GM21737 (cell line): ENCODE measurements at regions not wholly inside any gene's neighbourhood (a gene's known extent, or its start where the extent isn't known, plus 50 kb on each side); places are given as distances from the start of the nearest gene placed in this dataset.
"Not testable (repeated sequence)": the region's sequence is repeated elsewhere in the genome, so short reads cannot be mapped to it uniquely, and the experiment has no call there.

Experiments used
- ATAC-seq: cut with Tn5 transposase; IDR thresholded peaks from one replicate; pipeline ENCODE4 v1.9.1; 2021; ENCODE audit warnings: mild to moderate bottlenecking, moderate library complexity; ENCODE audit not compliant: unreplicated experiment

DNA sequence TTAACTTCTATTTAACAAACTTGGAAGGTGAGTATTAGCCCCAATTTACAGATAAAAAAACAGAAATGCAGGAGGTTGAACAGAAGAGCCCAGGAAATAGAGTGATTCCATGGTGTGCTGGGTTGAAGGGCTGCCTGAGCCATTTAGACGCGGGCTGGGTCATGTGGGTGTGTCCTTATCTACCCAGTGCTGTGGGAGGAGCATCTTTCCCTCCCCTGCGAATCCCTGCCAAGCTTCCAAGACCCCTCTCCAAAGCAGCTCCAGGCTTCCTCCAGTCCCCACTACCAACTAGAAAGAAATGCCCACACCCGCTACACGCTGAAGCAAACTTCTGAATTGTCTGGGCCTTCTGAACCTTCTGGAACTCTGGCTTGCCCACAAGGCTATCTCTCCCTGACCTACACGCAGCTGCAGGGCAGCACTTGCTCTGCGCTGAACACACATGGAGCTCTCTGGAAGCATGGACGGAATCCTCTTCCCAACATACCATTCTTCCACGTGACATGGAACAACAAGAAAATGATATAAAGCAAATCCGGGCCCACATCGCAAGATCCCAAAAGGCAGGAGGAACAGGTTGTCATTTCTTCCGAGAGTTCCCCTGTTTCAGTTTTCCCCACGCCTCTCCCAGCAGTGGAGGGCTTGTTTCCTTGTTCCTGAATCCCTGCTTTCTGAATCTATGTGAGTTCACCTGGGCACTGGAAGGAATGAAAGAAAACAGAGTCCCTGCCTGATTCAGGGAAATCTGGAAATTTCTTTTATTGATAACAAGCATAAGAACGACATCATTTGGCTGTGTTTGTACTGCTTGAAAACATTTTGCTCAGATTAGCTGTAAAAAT, 562.7 kb upstream of the ID2 start:
- ATAC-seq = no peak

DNA sequence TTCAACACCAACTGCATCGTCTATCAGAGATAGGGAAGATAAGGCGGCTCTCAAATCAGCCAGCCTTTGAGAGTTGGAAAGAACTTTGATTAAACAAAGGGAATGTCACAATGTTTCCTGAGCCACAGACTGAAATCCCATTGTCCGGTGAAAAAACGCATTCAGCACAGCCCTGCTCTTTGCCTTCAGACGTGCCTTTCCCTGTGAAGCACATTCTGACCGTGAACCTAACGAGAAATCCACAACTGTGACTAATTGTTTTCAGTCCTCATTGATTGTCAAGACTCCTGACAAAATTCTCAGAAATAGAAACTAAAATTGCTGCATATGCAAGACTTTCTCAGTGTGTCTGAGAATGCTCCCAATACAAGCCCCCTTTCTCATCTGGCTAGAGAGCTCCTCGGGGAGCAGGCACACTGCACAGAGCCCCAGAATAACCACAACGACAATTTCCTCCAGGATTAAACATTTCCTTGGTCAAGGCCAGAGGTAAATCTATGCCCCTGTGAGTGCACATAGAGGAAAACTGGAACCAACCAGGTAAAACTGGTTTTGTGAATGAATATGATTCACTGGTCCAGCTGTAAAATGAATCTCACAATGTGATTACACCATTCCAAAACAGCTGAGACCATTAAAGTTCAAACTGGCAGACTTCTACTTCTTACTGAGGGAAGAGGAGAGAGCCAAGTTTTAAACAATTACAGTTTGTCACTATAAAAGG, 561.9 kb upstream of the ID2 start:
- ATAC-seq = no peak

DNA sequence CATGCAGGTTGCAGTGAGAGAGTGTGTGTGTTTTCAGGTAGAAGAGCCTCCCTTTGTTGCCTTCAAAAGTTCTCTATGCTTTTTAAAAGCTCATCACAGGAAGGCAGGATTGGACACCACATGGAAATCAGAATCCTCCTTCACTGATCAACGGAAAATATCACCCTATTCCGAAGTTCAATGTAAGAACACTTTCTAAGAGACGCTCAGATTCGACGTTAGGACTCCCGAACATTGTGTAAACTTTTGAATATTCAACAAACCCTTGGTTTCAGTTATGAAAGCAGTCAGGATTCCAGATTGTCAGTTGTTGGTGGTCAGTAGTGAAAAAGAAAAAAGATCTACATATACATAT, 561.4 kb upstream of the ID2 start:
- no peak for ATAC-seq

DNA sequence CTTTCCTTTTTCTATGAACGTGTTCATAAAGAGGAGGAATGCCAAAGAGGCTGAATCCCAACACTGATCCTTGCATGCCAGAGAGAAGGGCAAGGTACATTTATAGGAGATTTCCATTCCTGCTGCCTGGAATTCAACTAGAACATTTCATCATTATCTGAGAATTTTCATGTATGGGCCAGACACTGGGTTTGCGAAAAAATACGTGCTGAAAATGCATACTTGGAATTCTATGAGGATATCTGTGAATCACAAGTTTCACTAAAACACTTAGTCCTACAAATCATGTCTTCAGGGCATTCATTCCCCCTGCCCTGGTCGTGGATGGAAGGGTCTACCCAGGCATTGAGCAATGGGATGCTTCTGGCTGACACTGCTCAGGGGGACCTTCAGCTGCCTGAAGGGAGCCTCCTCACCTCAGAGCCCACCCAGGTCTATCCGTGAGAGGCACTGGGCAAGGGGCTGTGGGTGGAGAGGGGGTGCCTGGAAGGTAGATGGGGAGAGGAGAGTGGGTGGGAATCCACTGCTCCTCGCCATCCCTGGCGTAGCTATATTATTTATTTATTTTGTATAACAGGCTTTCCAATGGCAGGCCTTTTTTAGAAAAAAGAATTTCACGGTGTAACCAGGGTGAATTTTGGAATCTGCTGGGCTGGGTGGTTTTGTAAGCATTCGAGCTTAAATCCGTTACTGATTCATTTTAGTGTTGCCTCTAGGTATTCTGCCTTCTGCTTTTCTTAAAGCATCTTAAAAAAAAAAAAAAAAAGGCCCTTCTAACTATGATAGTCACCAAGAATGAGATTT, 560.6 kb upstream of the ID2 start:
- no peak for ATAC-seq

DNA sequence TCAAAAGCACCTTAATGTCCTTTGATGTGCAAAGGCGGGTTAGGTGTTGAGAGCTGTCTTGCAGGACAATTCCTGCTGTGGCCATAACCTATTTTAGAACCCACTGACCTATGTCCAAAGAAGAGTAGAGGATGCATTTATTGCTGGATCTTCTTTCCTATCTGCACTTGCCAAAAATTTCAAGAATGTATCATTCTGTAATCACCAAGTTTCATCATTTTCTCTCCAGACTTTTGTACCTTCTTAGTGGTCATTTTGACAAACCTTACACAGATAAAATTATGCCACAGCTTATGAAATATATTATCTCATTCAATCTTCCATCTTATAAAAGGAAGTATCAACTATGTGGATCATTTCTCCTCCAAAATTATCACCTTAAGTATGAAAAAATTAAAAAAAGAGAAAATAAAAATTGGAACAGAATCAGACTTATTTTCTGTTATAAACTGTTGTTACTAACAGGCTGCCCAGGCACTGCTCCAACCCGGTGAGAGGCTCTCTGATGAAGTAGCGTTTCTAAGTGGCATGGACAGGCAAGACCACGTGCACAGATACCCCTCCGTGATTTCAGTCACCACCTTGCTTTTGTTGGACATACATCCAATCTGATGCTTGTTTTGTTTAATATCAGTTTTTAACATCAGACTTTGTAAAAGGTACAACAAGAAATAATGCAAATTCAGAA, 559.9 kb upstream of the ID2 start:
- ATAC-seq = no peak

DNA sequence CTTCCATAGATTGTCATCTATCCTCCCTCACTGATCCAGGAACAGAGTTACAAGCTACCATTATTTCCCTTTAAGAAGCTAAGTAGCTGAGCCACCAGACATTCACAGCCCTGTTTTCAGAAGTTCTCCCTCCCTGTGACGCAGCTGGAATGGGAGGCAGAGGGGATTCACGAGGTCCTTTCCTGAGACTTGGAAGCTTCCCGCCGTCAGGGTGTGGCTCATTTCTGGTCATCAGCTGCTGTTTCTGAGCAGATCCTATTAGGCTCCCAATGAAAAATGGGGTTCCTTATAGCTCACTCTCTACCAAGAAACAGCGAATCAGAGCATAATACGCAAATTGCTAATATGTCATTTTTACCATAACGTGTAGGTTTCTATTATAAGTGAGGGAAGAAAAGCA, 559.3 kb upstream of the ID2 start:
- no peak for ATAC-seq

DNA sequence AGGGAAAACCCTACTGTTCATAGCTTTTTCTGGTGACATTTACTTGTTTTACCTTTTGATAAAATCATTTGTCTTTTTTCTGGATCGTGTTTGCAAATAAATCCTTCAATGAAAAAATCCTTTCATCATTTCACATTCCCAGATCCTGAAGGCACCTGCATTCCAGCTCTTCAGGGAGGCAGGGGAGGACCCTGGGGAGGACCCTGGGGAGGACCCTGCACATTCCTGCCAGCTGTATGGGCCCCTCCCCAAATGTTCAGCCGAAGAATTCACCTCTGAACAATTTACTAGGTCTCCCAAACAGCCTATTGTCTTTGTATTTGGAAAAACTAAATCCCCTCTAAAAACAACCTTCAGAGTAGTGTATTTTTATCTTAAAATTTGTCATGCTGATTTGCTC, 558.4 kb upstream of the ID2 start:
- ATAC-seq = no peak

DNA sequence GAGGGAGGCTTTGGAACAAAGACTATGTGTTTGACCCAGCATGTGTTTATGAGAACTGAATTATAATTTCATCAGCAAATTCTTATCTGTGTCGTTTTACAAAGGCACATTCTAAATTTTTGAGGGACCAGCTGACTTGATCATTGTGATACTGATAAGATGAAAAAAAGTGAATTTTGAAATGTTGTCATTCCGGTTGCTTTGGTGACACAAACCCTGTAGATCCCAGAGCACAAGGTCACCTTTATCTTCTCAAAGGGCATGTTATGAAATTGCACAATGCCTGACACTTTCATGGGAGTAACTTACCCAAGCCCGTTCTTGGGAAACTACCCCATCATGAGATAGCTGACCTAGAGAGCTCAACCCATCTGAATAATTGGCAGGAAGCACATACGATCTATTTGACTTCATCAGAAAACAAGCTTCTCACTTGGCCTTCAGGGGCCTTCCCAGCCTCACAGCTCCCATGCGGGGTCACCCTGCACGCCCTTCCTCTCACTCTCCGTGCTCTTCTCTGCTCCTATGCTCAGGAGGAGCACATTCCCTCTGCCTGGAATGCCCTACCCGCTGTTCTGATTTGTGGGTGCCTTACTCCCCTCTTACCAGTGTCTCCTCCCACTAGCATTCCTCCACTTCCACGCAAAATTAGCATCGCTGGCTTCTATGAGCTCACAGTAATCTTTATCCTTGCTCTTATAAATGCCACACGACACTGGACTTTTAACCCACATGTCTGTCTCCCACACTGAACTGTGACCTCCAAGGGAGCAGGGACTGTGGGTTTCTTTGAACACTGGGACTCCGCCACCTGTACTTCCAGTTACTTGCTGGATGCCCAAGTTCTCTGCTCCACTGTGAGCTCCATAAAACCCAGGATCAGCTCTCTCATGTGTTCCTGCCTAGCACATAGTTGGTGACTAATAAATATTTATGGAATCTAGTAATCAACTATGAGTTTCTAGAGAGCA, 555.8 kb upstream of the ID2 start:
- no peak for ATAC-seq

DNA sequence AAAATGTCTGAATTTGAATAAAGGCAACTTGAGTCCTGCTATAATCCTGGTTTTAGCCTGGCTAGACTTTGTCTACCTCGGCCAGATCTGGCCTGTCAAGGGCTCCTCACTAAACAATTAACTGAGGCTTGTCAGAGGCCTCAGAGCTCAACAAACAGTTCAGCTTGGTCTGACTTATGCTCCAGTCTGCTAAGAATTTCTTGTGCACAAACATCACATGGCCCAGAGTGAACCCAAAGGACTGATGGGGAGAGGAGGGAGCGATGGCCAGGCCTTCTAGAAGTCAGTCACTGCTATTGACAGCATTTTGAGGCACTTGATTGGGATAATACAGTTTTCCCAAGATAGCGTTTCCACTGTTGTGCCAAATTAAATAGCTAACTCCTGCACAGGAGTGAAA, 555.1 kb upstream of the ID2 start:
- ATAC-seq = no peak

DNA sequence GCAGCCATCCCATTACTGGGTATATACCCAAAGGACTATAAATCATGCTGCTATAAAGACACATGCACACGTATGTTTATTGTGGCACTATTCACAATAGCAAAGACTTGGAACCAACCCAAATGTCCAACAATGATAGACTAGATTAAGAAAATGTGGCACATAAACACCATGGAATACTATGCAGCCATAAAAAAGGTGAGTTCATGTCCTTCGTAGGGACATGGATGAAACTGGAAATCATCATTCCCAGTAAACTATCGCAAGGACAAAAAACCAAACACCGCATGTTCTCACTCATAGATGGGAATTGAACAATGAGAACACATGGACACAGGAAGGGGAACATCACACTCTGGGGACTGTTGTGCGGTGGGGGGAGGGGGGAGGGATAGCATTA, 550.4 kb upstream of the ID2 start:
- not testable (repeated sequence) for ATAC-seq

DNA sequence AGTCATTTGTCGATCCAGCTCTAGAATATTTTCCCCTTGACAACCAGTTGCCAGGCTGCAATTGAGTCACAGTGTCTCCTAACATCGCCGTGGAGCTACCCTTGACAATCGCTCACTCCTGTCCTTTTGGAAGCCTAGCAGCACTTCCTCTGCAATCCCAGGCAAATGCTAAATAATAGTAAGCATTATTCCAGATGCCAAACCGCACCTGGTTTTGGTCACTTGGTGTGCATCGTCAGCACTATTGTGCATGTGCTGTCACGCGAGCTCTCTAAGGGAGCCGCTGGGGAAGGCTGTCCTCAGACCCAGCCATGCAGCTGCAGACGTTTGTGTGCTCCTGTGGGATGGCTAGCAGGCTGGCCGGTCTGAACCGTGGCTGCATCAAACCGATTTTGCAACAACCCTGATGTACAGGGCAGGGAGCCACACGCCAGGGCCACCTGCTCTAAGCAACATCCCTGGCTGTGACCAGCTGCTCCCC, 549.5 kb upstream of the ID2 start:
- no peak for ATAC-seq

DNA sequence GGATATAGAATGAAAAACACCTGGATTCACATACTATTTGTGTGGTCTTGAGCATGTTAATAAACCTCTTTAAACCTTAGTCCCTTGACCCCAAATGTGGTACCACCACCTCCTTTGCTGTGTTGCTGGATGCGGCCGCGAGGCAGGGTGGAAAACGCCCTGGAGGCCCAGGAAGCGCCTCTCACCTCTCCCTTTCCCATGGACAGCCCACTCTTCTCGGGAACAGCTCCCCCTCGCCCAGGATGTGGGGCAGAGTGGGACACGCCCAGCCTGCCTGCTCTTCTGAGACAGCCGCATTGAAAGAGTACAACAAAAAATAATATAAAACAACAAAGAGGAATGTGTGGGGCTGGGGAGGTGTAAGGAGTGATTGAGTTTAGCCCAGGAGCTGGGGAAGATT, 549.0 kb upstream of the ID2 start:
- no peak for ATAC-seq

DNA sequence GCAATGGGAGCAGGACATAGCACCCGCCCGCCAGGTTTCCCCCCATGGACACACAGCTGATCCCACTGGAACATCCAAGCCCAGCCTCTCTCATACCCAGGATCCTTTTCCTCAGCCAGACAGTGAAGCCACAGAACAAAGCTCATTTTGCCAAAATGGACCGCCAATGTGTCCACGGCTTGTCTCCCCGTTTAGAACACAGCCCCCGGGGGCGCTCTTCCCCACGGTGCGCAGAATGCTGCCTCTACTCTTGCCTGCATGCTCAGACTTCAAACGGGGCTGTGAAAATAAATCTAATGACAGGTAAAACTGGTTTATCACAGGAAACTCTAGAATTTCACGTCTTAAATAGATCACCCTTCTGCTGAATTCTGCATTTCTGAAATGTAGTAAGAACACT, 548.5 kb upstream of the ID2 start:
- no peak for ATAC-seq

DNA sequence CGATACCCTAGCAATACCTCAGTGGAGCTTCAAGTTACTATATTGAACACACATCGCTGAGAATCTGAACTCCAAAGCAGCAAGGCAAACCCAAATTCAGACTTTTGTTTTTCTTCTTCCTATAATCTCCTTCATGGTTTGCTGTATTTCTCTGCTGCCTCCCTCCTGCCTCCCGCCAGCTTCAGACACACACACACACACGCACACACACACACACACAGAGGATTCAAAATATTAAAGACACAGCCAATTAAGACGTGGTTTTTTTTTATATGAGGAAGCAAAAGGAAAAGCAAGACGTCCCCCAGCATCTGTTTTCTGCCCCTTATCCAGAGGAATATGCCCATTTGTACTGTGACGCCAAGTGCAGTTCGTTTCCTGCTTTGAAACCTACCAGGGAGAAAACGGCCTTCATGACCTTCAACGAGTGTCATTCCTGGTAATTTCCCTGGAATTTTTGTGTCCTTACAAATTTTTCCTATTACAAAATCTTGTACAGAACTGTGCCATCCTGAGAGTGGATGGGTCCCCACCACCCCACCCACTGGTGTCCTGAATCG, 547.9 kb upstream of the ID2 start:
- ATAC-seq = no peak

DNA sequence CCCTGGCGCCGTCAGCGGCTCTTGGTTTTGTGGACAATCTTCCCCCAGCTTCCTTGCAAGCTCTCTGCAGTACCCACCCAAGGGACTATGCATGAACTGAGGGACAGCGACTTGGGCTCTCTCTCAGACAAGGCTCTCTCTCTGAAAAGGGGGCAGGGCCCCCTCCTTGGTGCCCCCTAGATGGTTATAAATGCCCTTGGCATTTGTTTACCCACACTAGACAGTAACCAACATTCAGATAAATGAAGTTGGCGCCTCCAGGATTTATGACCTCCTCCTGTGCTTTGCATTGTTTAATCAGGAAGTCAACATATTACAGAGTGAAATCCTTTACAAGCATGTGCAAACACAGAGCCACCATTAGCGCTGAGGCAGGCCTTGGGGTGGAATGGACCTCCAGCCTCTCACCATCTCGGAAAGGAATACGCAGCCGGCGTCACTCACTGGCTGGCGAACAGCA, 547.4 kb upstream of the ID2 start:
- ATAC-seq = no peak

DNA sequence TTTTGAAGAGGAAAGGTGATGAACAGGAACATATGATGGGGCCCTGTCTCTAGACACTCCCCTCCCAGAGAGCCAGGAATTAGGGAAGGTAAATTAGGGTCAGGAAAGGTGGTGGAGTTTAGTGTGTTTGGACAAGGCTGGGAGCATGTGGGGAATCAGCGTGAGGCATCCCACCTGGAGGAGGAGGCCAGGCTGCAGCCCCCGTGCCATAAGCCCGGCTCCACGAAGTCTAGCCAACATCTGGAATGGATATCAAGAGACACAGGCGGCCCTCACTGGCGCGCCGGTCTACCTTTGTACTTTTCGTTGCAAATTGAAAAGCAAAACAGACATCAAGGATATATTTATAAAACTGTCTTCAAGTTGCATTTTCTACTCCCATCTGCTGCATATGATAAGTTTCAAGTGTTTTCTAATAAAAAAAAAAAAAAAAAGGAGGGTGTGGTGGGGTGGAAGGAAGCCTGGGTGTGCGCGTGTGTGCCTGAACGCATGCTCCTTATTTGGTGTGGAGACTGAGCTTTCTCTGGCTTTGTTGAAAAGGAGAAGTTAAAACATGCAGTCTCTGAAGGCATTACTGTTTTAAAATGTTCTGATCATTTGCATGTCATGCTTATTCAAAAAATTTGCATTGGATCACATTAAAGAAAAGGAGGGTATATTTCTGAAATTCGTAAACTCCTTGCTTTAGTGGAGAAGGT, 546.7 kb upstream of the ID2 start:
- no peak for ATAC-seq

DNA sequence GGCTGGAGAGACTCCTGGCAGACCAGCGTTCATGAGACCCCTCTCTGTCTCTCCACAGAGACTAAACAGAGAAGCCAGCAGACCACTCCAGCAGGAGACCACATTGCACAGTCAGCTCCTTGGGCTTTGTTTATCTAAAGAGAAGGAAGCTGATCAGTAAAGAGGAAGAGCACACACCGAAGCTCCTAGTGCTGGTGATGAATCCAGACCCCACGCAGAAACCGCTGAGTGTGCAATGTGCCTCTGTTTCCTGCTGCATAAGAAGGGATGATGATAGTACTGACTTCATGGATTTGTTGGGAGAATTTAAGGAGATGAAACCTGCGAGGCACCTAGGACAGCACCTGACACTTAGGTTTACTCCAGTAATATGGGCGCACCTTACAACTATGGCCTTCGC, 544.1 kb upstream of the ID2 start:
- ATAC-seq = no peak

DNA sequence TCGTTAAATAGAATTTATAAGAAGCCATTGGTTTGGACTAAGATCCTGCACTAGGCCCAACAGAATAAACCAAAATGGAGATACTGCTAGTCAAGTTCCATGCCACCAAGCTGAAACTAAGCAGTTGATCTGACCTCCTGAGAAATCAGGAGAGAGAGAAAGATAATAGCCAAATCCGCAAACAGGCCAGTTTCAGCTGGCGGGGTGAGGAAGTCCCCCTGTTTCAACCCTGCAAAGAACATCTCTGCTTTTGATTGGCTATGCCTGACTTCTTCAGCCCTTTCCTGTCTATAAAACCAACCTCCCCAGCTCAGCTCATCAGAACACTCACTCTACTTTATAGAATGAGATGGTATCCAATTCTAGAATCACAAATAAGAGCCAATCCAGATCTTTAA, 543.3 kb upstream of the ID2 start:
- ATAC-seq = no peak
